Putamen (tissue), 1 donor: ENCODE measurements at regions not wholly inside any gene's neighbourhood (a gene's known extent, or its start where the extent isn't known, plus 50 kb on each side); places are given as distances from the start of the nearest gene placed in this dataset.

ENCODE experiments used
- DNase-seq: peaks from one replicate; pipeline ENCODE4 v3.0.0-alpha.2; 2016; ENCODE audit warnings: low spot score

- DNase-seq = no peak
These were observed 379.9 kb upstream of the IRX4 start for GRCh38 chr5:2262620-2263019.

- DNase-seq = no peak
These were observed 378.4 kb upstream of the IRX4 start for GRCh38 chr5:2261004-2261703.

DNA sequence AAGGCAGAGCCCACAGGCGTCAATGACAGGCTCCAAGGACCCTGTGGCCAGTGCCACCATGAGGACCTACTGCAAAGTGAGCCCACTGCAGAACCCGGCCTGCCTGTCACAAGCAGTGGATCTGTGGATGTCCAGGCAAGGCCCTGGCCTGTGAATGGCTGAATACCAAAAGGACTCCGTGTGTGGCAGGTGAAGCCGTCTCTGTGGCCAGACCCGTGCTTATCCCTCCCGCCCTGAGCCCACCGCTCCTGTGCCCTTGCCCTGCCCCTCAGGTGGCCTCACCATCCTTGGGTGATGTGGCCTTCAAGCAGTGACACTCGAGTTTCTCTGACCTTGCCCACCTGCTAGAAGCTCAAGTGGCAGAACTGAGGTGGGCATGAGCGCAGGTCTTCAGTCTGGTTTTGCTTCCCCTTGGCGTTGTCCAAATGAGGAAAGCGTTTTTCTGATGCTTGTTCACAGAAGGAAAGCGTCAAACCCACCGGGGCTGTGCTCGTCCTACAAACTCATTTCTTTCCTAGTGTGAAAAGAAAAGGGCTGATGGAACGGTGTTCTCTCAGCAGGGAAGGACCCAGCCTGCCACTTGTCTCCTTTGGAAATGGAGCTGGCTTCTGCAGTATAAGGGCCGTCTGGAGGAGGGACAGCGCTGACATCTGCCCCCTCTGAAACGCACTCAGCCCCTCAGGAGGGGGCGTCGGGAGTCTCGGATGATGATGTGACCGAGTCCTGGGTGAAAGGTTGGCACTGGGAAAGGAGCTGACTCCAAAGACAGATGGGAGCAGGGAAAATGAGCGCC, 377.7 kb upstream of the IRX4 start:
- DNase-seq = no peak

GRCh38 chr5:2259494-2260107, 376.9 kb upstream of the IRX4 start:
- DNase-seq = no peak

- no peak for DNase-seq
These were observed 376.1 kb upstream of the IRX4 start for GRCh38 chr5:2258861-2259260.

GRCh38 chr5:2257326-2258244, 374.9 kb upstream of the IRX4 start:
- no peak for DNase-seq

DNA sequence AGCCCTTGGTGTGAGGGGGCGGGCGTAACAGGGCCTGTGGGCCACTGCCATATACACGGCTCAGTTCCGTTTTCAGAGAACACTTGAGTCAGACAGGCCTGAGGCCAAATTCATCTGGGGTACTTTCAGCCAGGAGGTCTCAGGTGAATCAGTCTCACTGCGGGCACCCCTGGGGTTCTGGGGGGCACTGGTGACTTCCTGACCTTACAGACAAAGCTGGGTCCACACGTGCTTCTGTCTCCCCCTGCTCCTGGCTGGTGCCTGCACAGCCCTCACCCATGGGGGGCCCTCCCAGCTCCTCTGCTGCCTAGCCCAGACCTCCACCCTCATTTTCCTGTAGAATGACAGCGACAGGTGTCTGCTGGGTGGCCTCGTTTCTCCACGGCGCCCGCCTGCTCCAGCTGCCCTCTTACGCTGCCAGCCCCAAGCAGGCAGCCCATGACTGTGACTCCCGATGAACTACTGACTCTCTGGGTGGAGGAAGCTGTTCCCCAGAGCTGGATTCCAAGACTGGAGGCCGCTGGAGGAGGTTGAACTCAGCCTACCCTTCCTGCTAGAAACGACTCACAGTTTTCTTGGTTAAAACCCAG, 374.1 kb upstream of the IRX4 start:
- no peak for DNase-seq

DNA sequence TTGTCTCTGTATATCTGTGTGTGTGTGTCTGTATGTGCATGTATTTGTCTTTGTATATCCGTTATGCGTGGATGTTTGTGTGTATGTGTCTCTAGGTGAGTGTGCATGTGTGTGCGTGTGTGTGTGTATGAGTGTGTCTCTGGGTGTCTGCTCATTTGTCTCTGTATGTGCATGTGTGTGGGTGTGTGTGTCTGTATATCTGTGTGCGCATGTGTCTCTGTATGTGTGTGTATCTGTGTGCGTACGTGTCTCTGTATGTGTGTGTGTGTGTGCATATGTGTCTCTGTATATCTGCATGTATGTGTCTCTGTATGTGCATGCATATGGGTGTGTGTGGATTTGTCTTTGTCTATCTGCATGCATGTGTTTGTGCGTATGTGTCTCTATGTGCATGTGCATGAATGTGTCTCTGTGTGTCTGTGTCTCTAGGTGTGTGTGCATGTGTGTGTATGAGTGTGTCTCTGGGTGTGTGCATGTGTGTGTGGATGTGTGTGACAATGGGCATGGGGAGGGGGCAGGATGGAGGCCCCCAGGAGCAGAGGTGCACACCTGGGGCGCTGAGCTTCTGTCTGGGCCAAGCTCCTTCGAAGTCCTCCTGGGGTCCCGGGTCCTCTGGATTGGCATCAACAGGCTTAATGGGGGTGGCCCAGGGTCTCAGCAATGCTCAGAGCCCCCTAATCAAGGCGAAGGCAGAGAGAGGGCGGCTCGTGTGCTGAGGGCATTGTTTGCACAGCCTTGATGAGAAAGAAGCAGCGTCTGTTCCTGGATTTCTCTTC, 373.4 kb upstream of the IRX4 start:
- DNase-seq = no peak

- no peak for DNase-seq
These were observed 372.4 kb upstream of the IRX4 start for GRCh38 chr5:2254880-2255750.

- no peak for DNase-seq
These were observed 371.7 kb upstream of the IRX4 start for GRCh38 chr5:2254406-2254805.

- DNase-seq = no peak
These were observed 370.6 kb upstream of the IRX4 start for GRCh38 chr5:2253040-2253975.

DNA sequence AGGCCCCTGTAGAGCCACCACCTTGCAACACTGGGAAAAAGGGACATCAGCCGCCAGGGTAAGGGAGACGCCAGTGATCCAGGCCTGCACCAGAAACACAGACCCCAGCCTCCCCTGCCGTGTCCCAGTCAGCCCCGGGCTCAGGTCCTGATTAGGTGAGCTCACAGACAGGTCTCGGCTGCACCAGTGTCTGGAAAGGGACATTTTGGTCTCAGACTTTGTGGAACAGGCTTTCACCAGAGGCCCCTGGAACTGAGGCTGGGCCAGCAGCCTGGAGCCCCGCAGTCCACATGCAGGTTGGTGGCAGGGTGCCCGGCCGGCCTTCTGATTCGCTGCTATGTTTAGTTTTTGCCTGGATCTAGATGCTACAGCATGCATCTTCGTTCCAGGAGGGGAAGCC, 369.0 kb upstream of the IRX4 start:
- no peak for DNase-seq

DNA sequence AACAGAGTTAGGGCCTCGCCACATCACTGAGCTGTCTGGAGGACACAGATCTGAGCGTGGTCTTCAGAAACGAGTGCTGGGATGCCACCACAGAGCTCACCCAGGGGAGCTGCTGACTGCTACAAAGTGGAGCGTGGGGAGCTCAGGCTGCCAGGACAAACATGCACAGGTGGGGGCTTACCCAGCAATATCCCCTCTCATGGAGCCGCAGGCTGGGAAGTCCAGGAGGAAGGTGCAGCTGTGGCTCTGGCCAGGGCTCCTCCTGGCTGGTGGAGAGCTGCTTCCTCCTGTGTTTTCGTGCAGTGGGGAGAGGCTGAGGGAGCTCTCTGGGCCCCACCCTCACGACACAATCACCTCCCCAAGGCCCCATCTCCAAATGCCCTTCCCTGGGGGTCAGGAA, 368.6 kb upstream of the IRX4 start:
- DNase-seq = no peak

DNA sequence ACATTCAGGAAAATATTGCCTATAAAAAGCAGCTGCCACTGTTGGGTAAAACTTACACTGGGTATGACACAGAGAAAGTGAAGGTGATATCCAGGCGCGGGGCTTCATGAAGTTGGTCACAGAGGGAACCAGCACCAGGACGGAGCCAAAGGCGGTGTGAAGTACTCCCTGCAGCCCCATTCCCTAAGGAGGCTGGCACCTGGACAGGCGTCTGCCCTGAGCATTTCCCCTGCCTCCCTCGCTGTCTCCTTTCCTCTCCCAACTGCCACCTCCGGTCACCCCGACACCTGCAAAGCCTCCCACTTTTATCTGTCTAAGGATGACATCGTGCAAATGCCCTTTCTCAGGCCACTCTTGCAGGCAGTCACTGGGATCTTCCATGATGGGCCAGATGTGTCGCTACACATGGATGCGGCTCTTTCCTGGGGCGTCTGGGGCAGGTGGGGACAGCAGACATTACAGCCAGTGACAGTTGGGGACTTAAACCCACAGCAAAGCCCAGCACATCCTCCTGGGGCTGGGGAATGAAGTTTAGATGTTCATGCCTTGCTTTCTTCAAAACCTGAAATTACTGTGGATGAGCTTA, 367.7 kb upstream of the IRX4 start:
- no peak for DNase-seq

DNA sequence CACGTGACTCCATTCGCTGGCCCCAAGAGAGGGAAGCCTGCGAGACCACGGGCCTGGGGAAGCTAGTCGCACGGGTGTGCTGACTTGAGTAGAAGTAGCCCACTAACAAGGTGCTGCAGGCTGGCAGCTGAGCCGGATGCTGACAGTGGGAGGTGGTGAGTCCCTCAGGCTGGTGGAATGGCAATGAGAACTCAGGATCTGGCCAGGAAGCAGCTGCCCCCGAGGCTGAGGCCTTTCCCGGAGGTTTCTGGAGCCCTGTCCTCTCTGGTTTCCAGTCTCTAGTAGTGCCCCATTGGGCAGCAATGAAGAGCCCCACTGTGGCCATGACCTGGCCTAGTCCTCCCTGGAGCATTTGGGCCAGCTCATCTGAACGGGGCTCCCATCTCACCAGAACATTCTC, 366.7 kb upstream of the IRX4 start:
- DNase-seq = no peak

DNA sequence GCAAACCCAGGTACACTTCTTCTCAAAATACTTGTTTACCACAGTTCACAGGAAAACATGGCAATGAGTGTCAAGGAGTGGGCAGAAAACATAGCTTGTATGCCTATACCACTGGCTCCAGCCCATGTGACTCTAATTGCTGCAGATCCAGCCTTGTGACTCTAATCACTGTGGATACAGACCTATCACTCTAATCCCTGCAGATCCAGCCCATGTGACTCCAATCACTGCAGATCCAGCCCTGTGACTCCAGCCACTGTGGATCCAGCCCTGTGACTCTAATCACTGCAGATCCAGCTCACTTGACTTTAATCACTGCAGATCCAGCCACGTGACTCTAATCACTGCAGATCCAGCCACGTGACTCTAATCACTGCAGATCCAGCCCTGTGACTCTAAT, 366.3 kb upstream of the IRX4 start:
- DNase-seq = no peak

GRCh38 chr5:2242539-2242938, 359.8 kb upstream of the IRX4 start:
- no peak for DNase-seq

- DNase-seq = no peak
These were observed 359.1 kb upstream of the IRX4 start for GRCh38 chr5:2241842-2242241.
